CD4-positive, alpha-beta T cell (primary cell): ENCODE measurements at regions not wholly inside any gene's neighbourhood (a gene's known extent, or its start where the extent isn't known, plus 50 kb on each side); places are given as distances from the start of the nearest gene placed in this dataset.

Source experiments
- ATAC-seq: fragments of 200-7000 bp; cut with Tn5 transposase; one replicate; pipeline ENCODE4 v1.10.0; 2022; ENCODE audit warnings: mild to moderate bottlenecking; ENCODE audit not compliant: poor library complexity
- CTCF ChIA-PET: fragments of 350-600 bp; sonication (Branson Sonifier 250); formaldehyde crosslinking; loops from one replicate; lab custom pipeline; 2021; ENCODE audit warnings: antibody characterized with exemption, inconsistent platforms; lab: Charles Lee
- POLR2A ChIA-PET: fragments of 350-600 bp; sonication (Branson Sonifier 250); formaldehyde crosslinking; loops from one replicate; lab custom pipeline; 2021; ENCODE audit warnings: antibody characterized with exemption, inconsistent platforms; lab: Charles Lee
- DNase-seq, 14 experiments: peaks; one replicate each; pipeline ENCODE4 v3.0.0-alpha.2; 2013 to 2020; ENCODE audit warnings: mixed read lengths in 2 of 14
- H3K27ac ChIP-seq, 2 donors: one replicate each; pipeline versions ENCODE4 v1.5.1 to v1.7.0; 2013; ENCODE audit warnings: low read length in 2 of 2, low read depth in 1 of 2, mild to moderate bottlenecking in 1 of 2
- H3K27me3 ChIP-seq, 2 experiments: 1 replicate in 1 of 2; 2 replicates in 1 of 2; pipeline versions ENCODE4 v1.6.1 to v1.7.0; 2013; ENCODE audit warnings: low read length in 2 of 2, control low read depth in 1 of 2, mild to moderate bottlenecking in 1 of 2, moderate library complexity in 1 of 2; ENCODE audit not compliant: insufficient read depth in 2 of 2, control insufficient read depth in 1 of 2
- H3K36me3 ChIP-seq: one replicate; pipeline ENCODE4 v1.6.1; 2013; ENCODE audit warnings: low read length, control low read depth; ENCODE audit not compliant: insufficient read depth
- H3K4me1 ChIP-seq: one replicate; pipeline ENCODE4 v1.6.1; 2013; ENCODE audit warnings: low read length, control low read depth; ENCODE audit not compliant: insufficient read depth
- H3K4me3 ChIP-seq: one replicate; pipeline ENCODE4 v1.5.1; 2013; ENCODE audit warnings: mild to moderate bottlenecking, low read length, moderate library complexity
- H3K9me3 ChIP-seq, 2 experiments: 1 replicate in 1 of 2; 2 replicates in 1 of 2; pipeline versions ENCODE4 v1.6.1 to v1.7.0; 2013; ENCODE audit warnings: low read length in 2 of 2, mild to moderate bottlenecking in 2 of 2, control low read depth in 1 of 2, moderate library complexity in 1 of 2; ENCODE audit not compliant: control insufficient read depth in 1 of 2, insufficient read depth in 1 of 2
- H3K27ac Mint-ChIP-seq: one replicate; pipeline ENCODE4 v1.8.0; 2020; ENCODE audit warnings: mixed read lengths
- H3K27me3 Mint-ChIP-seq: one replicate; pipeline ENCODE4 v1.8.0; 2021; ENCODE audit warnings: mixed read lengths
- H3K36me3 Mint-ChIP-seq: one replicate; pipeline ENCODE4 v1.8.0; 2021; ENCODE audit warnings: low read depth, mixed read lengths
- H3K4me1 Mint-ChIP-seq: one replicate; pipeline ENCODE4 v1.8.0; 2021; ENCODE audit warnings: low read depth, mixed read lengths
- H3K4me3 Mint-ChIP-seq: one replicate; pipeline ENCODE4 v1.8.0; 2020; ENCODE audit warnings: mild to moderate bottlenecking, mixed read lengths
- H3K9me3 Mint-ChIP-seq: one replicate; pipeline ENCODE4 v1.8.0; 2020; ENCODE audit warnings: mixed read lengths
- CTCF ChIP-seq: fragments of 200-600 bp; IDR thresholded peaks from one replicate; pipeline ENCODE4 v1.8.0; 2022; ENCODE audit warnings: antibody characterized with exemption, mild to moderate bottlenecking
- intact Hi-C, 2 experiments: fragments of 100-400 bp; cut with DNase I in 1 of 2; cut with micrococcal nuclease in 1 of 2; formaldehyde crosslinking; loops; one replicate each; pipeline versions ENCODE4 v1.15.1 to v1.9.0; 2023 to 2025; cut with DNase I, micrococcal nuclease

GRCh38 chr2:12168354-12168753 is 421.9 kb downstream of the LPIN1 start:
- H3K4me1 ChIP-seq, result peaks cover 25% of the 10 kb centered on the region
- no peaks in the 10 kb centered on the region for H3K9me3 ChIP-seq
- ATAC-seq, result no peak
- CTCF ChIA-PET, result interaction anchor here (1.1 kb wide), 1 partner anchor 11 kb away, joined by 3 read pairs; no protein-coding TSS in a partner anchor
- H3K27me3 Mint-ChIP-seq, result no peaks in the 10 kb centered on the region
- H3K27me3 ChIP-seq, result no peaks in the 10 kb centered on the region
- no peak overlapping the region for H3K4me3 Mint-ChIP-seq
- intact Hi-C loops, result no loop called here
- peaks cover 58% of the 10 kb centered on the region for H3K4me1 Mint-ChIP-seq
- H3K27ac Mint-ChIP-seq, result peak overlapping the region; percentile 54
- DNase-seq, result no peak
- POLR2A ChIA-PET, result interaction anchor here (1.2 to 2.1 kb wide), 3 partner anchors 9 to 549 kb away, joined by 4 to 10 read pairs (median 7); partner anchors contain the start of gene TRIB2
- H3K36me3 ChIP-seq, result no peaks in the 10 kb centered on the region
- no peak for TF ChIP-seq CTCF
- H3K27ac ChIP-seq, result no peak overlapping the region
- no peak overlapping the region for H3K4me3 ChIP-seq
- H3K36me3 Mint-ChIP-seq, result no peaks in the 10 kb centered on the region
- no peaks in the 10 kb centered on the region for H3K9me3 Mint-ChIP-seq

- H3K4me1 Mint-ChIP-seq, result peaks cover 58% of the 10 kb centered on the region
- Histone ChIP-seq H3K27me3 (no peaks in the 10 kb centered on the region), H3K27ac (no peak overlapping the region), H3K4me1 (peaks cover 25% of the 10 kb centered on the region), H3K36me3 (no peaks in the 10 kb centered on the region), H3K4me3 (no peak overlapping the region), H3K9me3 (no peaks in the 10 kb centered on the region)
- peak overlapping the region; percentile 54 for H3K27ac Mint-ChIP-seq
- TF ChIP-seq CTCF, result no peak
- CTCF ChIA-PET, result interaction anchor here (0.6 to 1.1 kb wide), 2 partner anchors 10 to 1407 kb away, joined by 3 read pairs; no protein-coding TSS in a partner anchor
- intact Hi-C loops, result no loop called here
- H3K27me3 Mint-ChIP-seq, result no peaks in the 10 kb centered on the region
- no peaks in the 10 kb centered on the region for H3K9me3 Mint-ChIP-seq
- DNase-seq (peak in 3 of 14 experiments; percentile 11 to 61 (median 41)), ATAC-seq (no peak)
- no peak overlapping the region for H3K4me3 Mint-ChIP-seq
- H3K36me3 Mint-ChIP-seq, result no peaks in the 10 kb centered on the region
- POLR2A ChIA-PET, result interaction anchor here (0.8 to 2.1 kb wide), 4 partner anchors 8 to 548 kb away, joined by 3 to 10 read pairs (median 6); partner anchors contain the start of gene TRIB2
Measured at GRCh38 chr2:12168791-12169388, 422.5 kb downstream of the LPIN1 start.

GRCh38 chr2:12169721-12170120 is 423.3 kb downstream of the LPIN1 start:
- H3K9me3 Mint-ChIP-seq, result no peaks in the 10 kb centered on the region
- no peaks in the 10 kb centered on the region for H3K36me3 Mint-ChIP-seq
- H3K36me3 ChIP-seq, result no peaks in the 10 kb centered on the region
- H3K27me3 ChIP-seq, result no peaks in the 10 kb centered on the region
- H3K9me3 ChIP-seq, result no peaks in the 10 kb centered on the region
- POLR2A ChIA-PET, result interaction anchor here (0.7 to 2.1 kb wide), 5 partner anchors 9 to 547 kb away, joined by 3 to 10 read pairs (median 3); partner anchors contain the start of gene TRIB2
- H3K4me1 ChIP-seq, result peaks cover 25% of the 10 kb centered on the region
- H3K4me3 ChIP-seq, result no peak overlapping the region
- TF ChIP-seq CTCF, result no peak
- peaks cover 53% of the 10 kb centered on the region for H3K4me1 Mint-ChIP-seq
- ATAC-seq, result peak; percentile 88
- H3K27me3 Mint-ChIP-seq, result no peaks in the 10 kb centered on the region
- intact Hi-C loops, result no loop called here
- no peak overlapping the region for H3K4me3 Mint-ChIP-seq
- CTCF ChIA-PET, result no interaction called here
- H3K27ac ChIP-seq, result no peak overlapping the region
- peak overlapping the region; percentile 54 for H3K27ac Mint-ChIP-seq
- DNase-seq, result peak in 9 of 14 experiments; percentile 2 to 74 (median 25)
